ENCODE measurements at regions not wholly inside any gene's neighbourhood (a gene's known extent, or its start where the extent isn't known, plus 50 kb on each side); places are given as distances from the start of the nearest gene placed in this dataset.

- peaks cover 4% of the 10 kb centered on the region for H3K27me3 Mint-ChIP-seq (ENCODE audit: low read depth)
- DNase-seq: no peak
- ChIA-PET CTCF (no interaction called here), POLR2A (no interaction called here)
- no peaks in the 10 kb centered on the region for H3K9me3 Mint-ChIP-seq (ENCODE audit: insufficient read depth)
- H3K36me3 Mint-ChIP-seq (ENCODE audit: low read depth): no peaks in the 10 kb centered on the region
- H3K4me1 Mint-ChIP-seq (ENCODE audit: low read depth): no peaks in the 10 kb centered on the region
- H3K4me3 Mint-ChIP-seq: no peak overlapping the region
- no peak overlapping the region for H3K27ac Mint-ChIP-seq
- no peak for ATAC-seq
Observed at GRCh38 chr1:208496467-208497371, 252.5 kb upstream of the PLXNA2 start.

DNA sequence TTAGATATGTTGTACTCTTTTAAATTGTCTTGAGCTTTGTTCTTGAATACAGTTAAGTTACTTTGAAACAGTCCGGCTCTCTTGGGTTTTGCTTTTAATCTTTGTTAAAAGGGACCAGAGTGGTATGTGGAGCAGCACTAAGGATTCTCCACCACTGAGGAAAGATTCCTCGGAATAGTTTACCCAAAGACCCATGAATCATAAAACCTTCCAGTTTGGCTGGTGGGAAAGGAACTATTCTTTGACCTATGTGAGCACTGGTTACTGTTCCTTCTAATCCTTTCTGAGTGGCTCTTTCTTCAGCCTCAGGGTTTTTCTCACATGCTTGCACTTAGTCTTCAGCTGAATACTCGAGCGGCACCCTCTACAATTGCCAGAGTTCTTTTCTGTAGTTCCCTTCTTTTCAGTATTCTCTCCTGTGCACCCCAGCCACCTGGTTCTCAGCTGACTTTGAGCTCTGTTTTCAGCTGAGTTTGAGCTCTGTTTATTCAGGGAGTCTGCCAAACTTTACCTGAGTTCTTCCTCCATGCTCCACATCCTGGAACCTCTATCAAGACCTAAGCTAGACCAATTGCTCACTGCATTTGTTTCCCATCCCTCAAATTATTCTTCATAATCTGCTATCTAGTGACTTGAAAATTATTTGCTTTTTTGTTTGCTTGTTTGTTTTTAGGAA is 253.8 kb upstream of the PLXNA2 start:
- Mint-ChIP-seq H3K27me3 (ENCODE audit: low read depth) (peaks cover 4% of the 10 kb centered on the region), H3K4me1 (ENCODE audit: low read depth) (no peaks in the 10 kb centered on the region), H3K4me3 (no peak overlapping the region), H3K36me3 (ENCODE audit: low read depth) (no peaks in the 10 kb centered on the region), H3K27ac (no peak overlapping the region), H3K9me3 (ENCODE audit: insufficient read depth) (no peaks in the 10 kb centered on the region)
- DNase-seq: no peak
- POLR2A ChIA-PET: no interaction called here
- CTCF ChIA-PET: no interaction called here
- no peak for ATAC-seq

DNA sequence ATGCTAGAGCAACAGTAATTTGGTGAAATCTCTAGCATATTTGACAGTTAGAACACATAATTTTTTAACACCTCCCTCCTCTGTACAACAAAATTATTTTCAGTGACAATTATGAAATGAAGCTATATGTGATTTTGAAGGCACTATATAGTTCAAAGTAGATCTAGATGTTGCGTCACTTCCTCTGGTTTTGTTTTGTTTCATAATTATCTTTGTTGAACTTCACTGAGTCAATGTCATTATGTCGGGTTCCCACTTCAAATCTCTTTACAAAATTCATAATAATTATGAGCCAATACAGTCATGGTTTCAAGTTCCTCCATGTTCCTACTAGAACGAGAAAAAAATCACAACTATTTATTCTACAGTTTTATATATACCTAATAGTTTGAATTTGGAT is 254.8 kb upstream of the PLXNA2 start:
- Mint-ChIP-seq H3K36me3 (ENCODE audit: low read depth) (no peaks in the 10 kb centered on the region), H3K9me3 (ENCODE audit: insufficient read depth) (no peaks in the 10 kb centered on the region), H3K4me3 (no peak overlapping the region), H3K27ac (no peak overlapping the region), H3K27me3 (ENCODE audit: low read depth) (peaks cover 3% of the 10 kb centered on the region), H3K4me1 (ENCODE audit: low read depth) (no peaks in the 10 kb centered on the region)
- ChIA-PET POLR2A (no interaction called here), CTCF (no interaction called here)
- DNase-seq (no peak), ATAC-seq (no peak)

- no peak for DNase-seq
- H3K4me1 Mint-ChIP-seq (ENCODE audit: low read depth): no peaks in the 10 kb centered on the region
- POLR2A ChIA-PET: no interaction called here
- peaks cover 2% of the 10 kb centered on the region for H3K27me3 Mint-ChIP-seq (ENCODE audit: low read depth)
- no peak overlapping the region for H3K4me3 Mint-ChIP-seq
- CTCF ChIA-PET: no interaction called here
- H3K9me3 Mint-ChIP-seq (ENCODE audit: insufficient read depth): no peaks in the 10 kb centered on the region
- ATAC-seq: no peak
- H3K27ac Mint-ChIP-seq: no peak overlapping the region
- H3K36me3 Mint-ChIP-seq (ENCODE audit: low read depth): no peaks in the 10 kb centered on the region
Observed at GRCh38 chr1:208499601-208500000, 255.4 kb upstream of the PLXNA2 start.

DNA sequence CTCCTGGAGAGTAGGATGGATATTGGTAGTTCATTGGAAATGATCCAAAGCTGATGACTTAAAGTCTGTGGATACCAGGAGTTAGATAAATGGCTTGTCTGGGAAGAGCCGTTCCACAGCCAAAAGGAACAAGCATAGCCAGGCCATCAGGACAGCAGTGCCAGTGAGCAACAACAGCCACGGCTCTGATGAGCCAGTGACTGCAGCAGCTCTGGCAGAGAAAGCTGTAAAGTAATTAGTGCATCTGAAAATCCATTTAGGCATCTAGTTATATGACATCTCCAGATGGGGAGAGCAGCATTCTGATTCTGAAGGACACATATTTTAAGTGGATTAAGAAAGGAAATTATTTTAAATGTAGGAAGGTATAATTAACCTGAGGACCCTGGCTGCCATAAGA is 256.2 kb upstream of the PLXNA2 start:
- POLR2A ChIA-PET: no interaction called here
- Mint-ChIP-seq H3K27me3 (ENCODE audit: low read depth) (no peaks in the 10 kb centered on the region), H3K4me3 (no peak overlapping the region), H3K36me3 (ENCODE audit: low read depth) (no peaks in the 10 kb centered on the region), H3K27ac (no peak overlapping the region), H3K4me1 (ENCODE audit: low read depth) (no peaks in the 10 kb centered on the region), H3K9me3 (ENCODE audit: insufficient read depth) (no peaks in the 10 kb centered on the region)
- CTCF ChIA-PET: no interaction called here
- ATAC-seq: no peak
- DNase-seq: no peak

DNA sequence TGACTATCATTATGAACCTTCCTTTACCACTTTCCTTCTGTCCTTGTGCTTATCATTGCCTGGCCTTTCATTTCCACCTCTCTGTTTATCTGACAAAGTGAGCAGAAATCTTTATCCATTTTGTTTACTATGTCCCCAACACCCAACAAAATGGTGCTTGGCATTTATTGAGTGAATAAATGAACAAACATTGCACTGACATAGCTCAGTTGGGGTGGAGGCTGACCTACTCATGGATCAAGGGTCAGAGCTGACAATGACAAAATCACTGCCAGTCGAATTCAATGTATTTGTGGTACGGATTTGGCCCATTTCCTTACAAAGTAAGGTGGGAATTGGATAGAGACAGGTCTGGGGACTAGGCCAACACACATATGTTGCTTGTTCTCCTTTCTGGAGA is 257.4 kb upstream of the PLXNA2 start:
- Mint-ChIP-seq H3K27me3 (ENCODE audit: low read depth) (no peaks in the 10 kb centered on the region), H3K27ac (no peak overlapping the region), H3K4me1 (ENCODE audit: low read depth) (no peaks in the 10 kb centered on the region), H3K9me3 (ENCODE audit: insufficient read depth) (no peaks in the 10 kb centered on the region), H3K36me3 (ENCODE audit: low read depth) (no peaks in the 10 kb centered on the region), H3K4me3 (no peak overlapping the region)
- DNase-seq (no peak), ATAC-seq (no peak)
- POLR2A ChIA-PET: no interaction called here
- CTCF ChIA-PET: no interaction called here

DNA sequence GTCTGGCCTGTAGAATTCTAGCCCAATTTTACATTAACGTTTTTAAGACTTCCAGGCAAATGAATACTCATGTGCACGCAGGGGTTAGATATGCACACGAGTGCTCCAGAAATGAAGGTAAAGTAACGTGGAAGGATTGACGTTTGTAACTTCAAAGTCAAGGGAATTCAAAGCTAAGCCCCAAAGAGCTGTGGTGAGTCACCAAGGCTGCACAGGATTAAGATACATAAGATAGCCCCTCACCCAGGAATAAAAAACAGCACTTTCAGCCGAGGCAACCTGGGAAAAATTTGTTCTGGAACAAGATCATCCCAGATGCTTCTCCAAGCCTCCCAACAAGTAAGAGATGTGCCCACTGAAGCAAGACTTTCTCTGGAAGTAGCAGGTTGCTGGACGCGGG is 259.6 kb upstream of the PLXNA2 start:
- Mint-ChIP-seq H3K27ac (no peak overlapping the region), H3K27me3 (ENCODE audit: low read depth) (no peaks in the 10 kb centered on the region), H3K36me3 (ENCODE audit: low read depth) (no peaks in the 10 kb centered on the region), H3K4me1 (ENCODE audit: low read depth) (no peaks in the 10 kb centered on the region), H3K4me3 (no peak overlapping the region), H3K9me3 (ENCODE audit: insufficient read depth) (no peaks in the 10 kb centered on the region)
- DNase-seq (no peak), ATAC-seq (no peak)
- ChIA-PET CTCF (no interaction called here), POLR2A (no interaction called here)

DNA sequence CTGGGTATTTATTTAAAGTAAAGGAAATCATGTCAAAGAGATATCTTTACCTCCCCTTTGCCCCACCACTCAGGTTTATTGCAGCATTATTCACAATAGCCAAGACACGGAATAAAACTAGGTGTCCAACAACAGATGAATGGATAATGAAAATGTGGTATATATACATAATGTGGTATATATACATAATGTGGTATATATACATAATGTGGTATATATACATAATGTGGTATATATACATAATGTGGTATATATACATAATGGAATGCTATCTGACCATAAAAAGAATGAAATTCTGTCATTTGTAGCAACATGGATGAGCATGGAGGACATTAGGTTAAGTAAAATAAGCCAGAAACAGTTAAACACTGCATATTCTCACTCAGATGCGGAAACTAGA is 262.6 kb upstream of the PLXNA2 start:
- ChIA-PET POLR2A (no interaction called here), CTCF (no interaction called here)
- Mint-ChIP-seq H3K9me3 (ENCODE audit: insufficient read depth) (no peaks in the 10 kb centered on the region), H3K36me3 (ENCODE audit: low read depth) (no peaks in the 10 kb centered on the region), H3K27me3 (ENCODE audit: low read depth) (no peaks in the 10 kb centered on the region), H3K4me3 (no peak overlapping the region), H3K27ac (no peak overlapping the region), H3K4me1 (ENCODE audit: low read depth) (no peaks in the 10 kb centered on the region)
- ATAC-seq (no peak), DNase-seq (no peak)

- Mint-ChIP-seq H3K4me3 (no peak overlapping the region), H3K27ac (no peak overlapping the region), H3K9me3 (ENCODE audit: insufficient read depth) (no peaks in the 10 kb centered on the region), H3K27me3 (ENCODE audit: low read depth) (no peaks in the 10 kb centered on the region), H3K36me3 (ENCODE audit: low read depth) (no peaks in the 10 kb centered on the region), H3K4me1 (ENCODE audit: low read depth) (no peaks in the 10 kb centered on the region)
- ATAC-seq (no peak), DNase-seq (no peak)
- ChIA-PET POLR2A (no interaction called here), CTCF (no interaction called here)
Observed at GRCh38 chr1:208509072-208509471, 264.9 kb upstream of the PLXNA2 start.

DNA sequence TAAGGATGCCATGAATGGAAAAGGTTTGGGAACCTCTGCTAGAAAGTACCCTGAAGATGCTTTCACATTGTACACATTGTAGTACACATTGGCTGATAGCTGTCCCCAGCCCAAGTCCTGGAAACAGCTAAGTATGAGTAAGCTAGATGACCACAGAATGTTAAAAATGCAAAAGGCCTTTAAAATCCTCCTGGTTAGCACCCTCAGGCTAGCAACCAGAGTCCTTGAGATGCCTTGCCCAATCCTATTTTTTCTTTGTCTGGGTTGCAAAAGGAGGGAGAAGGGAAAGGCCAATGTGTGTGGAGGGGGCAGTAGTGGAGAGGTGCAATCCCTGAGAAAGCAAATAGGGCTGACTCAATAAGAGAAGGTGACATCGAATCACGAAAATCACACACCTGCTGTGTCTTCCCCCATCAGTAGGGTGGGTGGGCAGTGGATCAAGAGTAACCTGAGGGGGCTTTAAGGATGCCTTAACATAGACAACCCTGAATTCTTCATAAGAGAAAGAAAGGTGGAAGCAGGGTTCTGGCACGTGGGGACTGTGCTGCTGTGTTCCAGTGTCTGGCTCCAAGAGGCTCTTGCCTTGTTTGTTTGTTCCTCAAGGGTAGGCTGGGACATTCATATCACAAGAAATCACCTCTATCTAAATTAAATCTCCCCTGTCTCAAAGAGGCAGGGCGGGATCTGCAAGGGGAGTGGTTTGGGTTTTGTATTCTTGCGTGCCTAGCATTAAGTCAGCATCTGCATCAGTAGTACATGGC is 266.2 kb upstream of the PLXNA2 start:
- Mint-ChIP-seq H3K4me3 (no peak overlapping the region), H3K9me3 (ENCODE audit: insufficient read depth) (no peaks in the 10 kb centered on the region), H3K27me3 (ENCODE audit: low read depth) (no peaks in the 10 kb centered on the region), H3K36me3 (ENCODE audit: low read depth) (no peaks in the 10 kb centered on the region), H3K27ac (no peak overlapping the region), H3K4me1 (ENCODE audit: low read depth) (no peaks in the 10 kb centered on the region)
- ATAC-seq (no peak), DNase-seq (no peak)
- CTCF ChIA-PET: no interaction called here
- POLR2A ChIA-PET: no interaction called here

DNA sequence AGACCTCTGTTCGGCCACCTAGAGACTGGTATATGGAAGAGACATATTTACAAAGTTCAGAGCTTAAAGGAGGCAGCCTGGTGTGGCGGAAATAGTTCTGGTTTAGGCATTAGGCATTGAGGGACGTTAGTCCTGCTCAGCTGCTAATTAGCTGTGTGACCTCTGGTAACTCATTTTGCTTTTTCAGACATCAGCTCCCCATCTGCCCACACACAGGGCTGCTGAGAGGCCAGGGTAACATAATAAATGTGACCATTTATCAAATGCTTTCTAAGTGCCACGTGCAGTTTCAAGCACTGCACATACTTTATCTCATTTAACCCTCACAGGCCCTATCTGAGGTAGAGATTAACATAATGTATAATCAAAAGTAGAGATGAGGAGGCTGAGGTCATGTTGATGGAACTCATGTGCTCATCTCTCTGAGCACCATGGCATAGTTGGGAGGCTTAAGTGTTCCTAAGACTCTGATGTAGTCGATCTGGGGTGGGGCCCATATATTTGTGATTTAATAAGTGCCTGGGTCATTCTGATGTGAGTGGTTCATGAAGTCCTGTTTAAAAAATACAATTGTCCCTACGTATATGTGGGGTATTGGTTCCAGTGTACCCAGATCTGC is 267.2 kb upstream of the PLXNA2 start:
- Mint-ChIP-seq H3K36me3 (ENCODE audit: low read depth) (no peaks in the 10 kb centered on the region), H3K4me3 (no peak overlapping the region), H3K27me3 (ENCODE audit: low read depth) (no peaks in the 10 kb centered on the region), H3K9me3 (ENCODE audit: insufficient read depth) (no peaks in the 10 kb centered on the region), H3K27ac (no peak overlapping the region), H3K4me1 (ENCODE audit: low read depth) (no peaks in the 10 kb centered on the region)
- CTCF ChIA-PET: no interaction called here
- POLR2A ChIA-PET: no interaction called here
- no peak for ATAC-seq
- no peak for DNase-seq

DNA sequence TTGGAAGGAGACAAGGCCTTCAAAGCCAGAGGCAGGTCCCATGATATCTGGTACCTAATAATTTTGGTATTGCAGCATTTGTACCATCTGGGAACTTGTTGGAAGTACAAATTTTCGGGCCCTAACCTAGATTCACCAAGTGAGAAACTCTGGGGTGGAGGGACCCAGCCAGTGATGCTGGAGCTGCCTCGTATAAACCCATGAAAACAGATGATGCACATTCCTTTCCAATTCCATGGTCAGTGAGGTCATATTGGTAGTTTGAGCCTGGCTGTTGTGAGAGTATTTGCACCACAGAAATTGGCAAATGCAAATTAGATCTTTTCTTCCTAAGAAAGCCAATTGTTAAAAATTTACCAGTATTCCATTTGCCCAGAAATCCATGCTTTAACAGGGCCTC is 269.6 kb upstream of the PLXNA2 start:
- H3K9me3 Mint-ChIP-seq (ENCODE audit: insufficient read depth): no peaks in the 10 kb centered on the region
- ChIA-PET CTCF (no interaction called here), POLR2A (no interaction called here)
- no peak overlapping the region for H3K4me3 Mint-ChIP-seq
- H3K4me1 Mint-ChIP-seq (ENCODE audit: low read depth): no peaks in the 10 kb centered on the region
- no peak overlapping the region for H3K27ac Mint-ChIP-seq
- ATAC-seq: no peak
- H3K36me3 Mint-ChIP-seq (ENCODE audit: low read depth): no peaks in the 10 kb centered on the region
- H3K27me3 Mint-ChIP-seq (ENCODE audit: low read depth): no peaks in the 10 kb centered on the region
- no peak for DNase-seq
